ENCODE measurements at regions not wholly inside any gene's neighbourhood (a gene's known extent, or its start where the extent isn't known, plus 50 kb on each side); places are given as distances from the start of the nearest gene placed in this dataset.

GRCh38 chr7:17690030-17690429, 250.3 kb downstream of the SNX13 start:
- TF ChIP-seq CTCF (IDR thresholded peaks at IDR 0.05; ENCODE audit: low read depth, low read length), result no peak
- H3K4me3 ChIP-seq (ENCODE audit: low read depth, low read length), result no peak overlapping the region

- H3K4me3 ChIP-seq (ENCODE audit: low read depth, low read length), result no peak overlapping the region
Measured at GRCh38 chr7:17696422-17696821, 243.9 kb downstream of the SNX13 start.

GRCh38 chr7:17697128-17697881, 243.0 kb downstream of the SNX13 start:
- TF ChIP-seq CTCF (IDR thresholded peaks at IDR 0.05; ENCODE audit: low read depth, low read length), result no peak
- no peak overlapping the region for H3K4me3 ChIP-seq (ENCODE audit: low read depth, low read length)

More at GRCh38 chr7:17696422-17696821, 243.9 kb downstream of the SNX13 start:
- TF ChIP-seq CTCF (IDR thresholded peaks at IDR 0.05; ENCODE audit: low read depth, low read length), result no peak

- no peak for TF ChIP-seq CTCF (IDR thresholded peaks at IDR 0.05; ENCODE audit: low read depth, low read length)
- no peak overlapping the region for H3K4me3 ChIP-seq (ENCODE audit: low read depth, low read length)
Measured at GRCh38 chr7:17699696-17700095, 240.6 kb downstream of the SNX13 start.

GRCh38 chr7:17700138-17700537, 240.2 kb downstream of the SNX13 start:
- no peak for TF ChIP-seq CTCF (IDR thresholded peaks at IDR 0.05; ENCODE audit: low read depth, low read length)
- no peak overlapping the region for H3K4me3 ChIP-seq (ENCODE audit: low read depth, low read length)

- H3K4me3 ChIP-seq (ENCODE audit: low read depth, low read length), result no peak overlapping the region
- TF ChIP-seq CTCF (IDR thresholded peaks at IDR 0.05; ENCODE audit: low read depth, low read length), result no peak
Measured at GRCh38 chr7:17706275-17706674, 234.0 kb downstream of the SNX13 start.

GRCh38 chr7:17706734-17707133, 233.6 kb downstream of the SNX13 start:
- TF ChIP-seq CTCF (IDR thresholded peaks at IDR 0.05; ENCODE audit: low read depth, low read length), result peak; percentile 55
- no peak overlapping the region for H3K4me3 ChIP-seq (ENCODE audit: low read depth, low read length)
